Body of pancreas (tissue), 4 donors: ENCODE measurements at regions not wholly inside any gene's neighbourhood (a gene's known extent, or its start where the extent isn't known, plus 50 kb on each side); places are given as distances from the start of the nearest gene placed in this dataset.

Source experiments
- ATAC-seq: fragments of 150-250 bp; one replicate; pipeline ENCODE4 v1.9.1; 2016
- DNase-seq, 4 donors: peaks; one replicate each; pipeline ENCODE4 v3.0.0-alpha.2; 2019
- H3K27ac ChIP-seq, 4 donors: fragments of 200-600 bp; sonication (generic); 1 replicate in 3 of 4; 2 replicates in 1 of 4; pipeline versions ENCODE4 v1.5.1 to v1.6.1; 2016 to 2019; ENCODE audit warnings: mild to moderate bottlenecking in 1 of 4, mixed read lengths in 1 of 4, moderate library complexity in 1 of 4
- H3K27me3 ChIP-seq, 2 donors: fragments of 200-600 bp; sonication (generic); one replicate each; pipeline ENCODE4 v1.6.0; 2016; ENCODE audit warnings: mild to moderate bottlenecking in 1 of 2
- H3K36me3 ChIP-seq, 2 donors: fragments of 200-600 bp; sonication (generic); replicated peaks in 1 of 2; 2 replicates each; pipeline ENCODE4 v1.5.1; 2016; ENCODE audit warnings: low read depth in 2 of 2; ENCODE audit not compliant: insufficient read depth in 1 of 2
- H3K4me1 ChIP-seq: fragments of 200-600 bp; sonication (generic); one replicate; pipeline ENCODE4 v1.6.0; 2016
- H3K4me3 ChIP-seq, 2 donors: fragments of 200-600 bp; sonication (generic); 1 replicate in 1 of 2; 2 replicates in 1 of 2; pipeline ENCODE4 v1.5.1; 2016 to 2019
- H3K9me3 ChIP-seq, 3 donors: fragments of 200-600 bp; sonication (generic); 1 replicate in 2 of 3; 2 replicates in 1 of 3; pipeline ENCODE4 v1.5.1; 2016
- POLR2A ChIP-seq, 3 donors: fragments of 450-650 bp; IDR thresholded peaks; one replicate each; pipeline ENCODE4 v1.6.1; 2016; ENCODE audit warnings: antibody characterized with exemption in 3 of 3, mild to moderate bottlenecking in 2 of 3
- WGBS, 2 donors: methylation state at CpG; one replicate each; pipeline ENCODE4 v1.1.5; 2017; 5-methylcytosine and 5-hydroxymethylcytosine counted together
- intact Hi-C: fragments of 100-400 bp; cut with DNase I; formaldehyde crosslinking; loops from one replicate; pipeline ENCODE4 v1.15.1; 2023
- TF ChIP-seq, protein P1 (sequence below), 7 experiments: fragments of 450-650 bp in 4 of 7; fragments of 200-600 bp in 3 of 7; sonication (generic) in 3 of 7; IDR thresholded peaks; one replicate each; pipeline ENCODE4 v1.5.1; 2016 to 2019; ENCODE audit warnings: antibody characterized with exemption in 7 of 7

DNA sequence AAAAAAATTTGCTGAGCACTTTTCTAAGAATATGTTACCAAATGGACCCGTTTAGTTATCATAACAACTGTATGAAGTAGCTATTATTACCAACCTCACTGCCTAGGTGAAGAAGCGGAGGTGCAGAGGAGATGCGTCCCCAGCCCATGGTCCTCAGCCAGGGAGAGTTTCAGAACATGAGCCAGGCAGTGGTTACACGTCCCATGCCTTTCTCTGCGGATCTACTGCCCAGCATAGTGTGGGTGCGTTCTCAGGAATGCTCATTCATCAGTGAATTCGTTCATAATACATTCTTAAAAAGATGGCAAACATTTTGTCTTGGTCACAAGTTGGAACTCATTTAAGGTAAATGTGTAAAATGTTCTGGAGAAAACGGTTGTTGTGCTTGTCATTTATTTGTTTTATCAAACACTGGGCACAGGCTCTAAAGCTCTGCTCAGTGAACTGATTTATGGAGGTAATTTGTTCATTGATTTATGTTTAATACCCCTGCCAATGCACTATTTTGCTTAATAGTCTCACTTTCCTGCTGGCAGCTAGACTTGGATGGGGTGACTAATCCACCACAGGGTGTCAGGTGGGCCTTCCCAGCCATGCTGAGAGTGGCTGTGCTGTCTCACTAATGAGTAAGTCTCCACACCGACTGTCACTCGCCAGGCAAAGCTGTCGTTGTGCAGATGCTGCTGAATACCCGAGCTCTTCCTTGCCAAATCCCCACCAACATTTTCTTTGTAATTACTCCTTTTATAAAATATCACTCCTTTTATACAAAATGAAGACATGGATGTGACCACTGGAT lies 248.8 kb downstream of the TENT4A start:
- no peak for ATAC-seq
- WGBS, 2 donors, result 32 to 35% methylated on average over 12 of the region's 12 CpGs

DNA sequence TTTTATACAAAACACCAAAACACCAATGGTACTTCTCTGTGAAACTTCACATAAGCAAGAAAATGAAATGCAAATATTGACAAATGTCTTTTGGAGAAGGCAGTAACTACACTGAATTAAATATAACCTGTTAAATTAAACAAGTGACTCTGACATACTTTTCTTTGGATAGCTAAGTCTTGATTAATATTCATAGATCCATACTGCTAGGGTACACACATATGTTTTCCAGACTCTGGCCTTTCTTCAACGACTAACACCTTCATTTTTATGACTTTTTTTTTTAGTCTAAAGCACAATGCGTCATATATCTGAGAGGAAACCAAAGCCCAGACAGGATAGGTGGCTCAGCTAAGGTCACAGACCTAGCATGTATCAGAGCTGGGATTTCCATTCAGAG lies 263.7 kb downstream of the TENT4A start:
- Histone ChIP-seq H3K4me1 (no peaks in the 10 kb centered on the region), H3K27ac (no peak overlapping the region), H3K9me3 (no peaks in the 10 kb centered on the region), H3K36me3 (no peaks in the 10 kb centered on the region), H3K4me3 (no peak overlapping the region), H3K27me3 (no peaks in the 10 kb centered on the region)
- 41 to 44% methylated on average over 2 of the region's 2 CpGs for WGBS, 2 donors
- no peak for TF ChIP-seq POLR2A (IDR thresholded peaks at IDR 0.05)
- TF ChIP-seq, protein P1, sequence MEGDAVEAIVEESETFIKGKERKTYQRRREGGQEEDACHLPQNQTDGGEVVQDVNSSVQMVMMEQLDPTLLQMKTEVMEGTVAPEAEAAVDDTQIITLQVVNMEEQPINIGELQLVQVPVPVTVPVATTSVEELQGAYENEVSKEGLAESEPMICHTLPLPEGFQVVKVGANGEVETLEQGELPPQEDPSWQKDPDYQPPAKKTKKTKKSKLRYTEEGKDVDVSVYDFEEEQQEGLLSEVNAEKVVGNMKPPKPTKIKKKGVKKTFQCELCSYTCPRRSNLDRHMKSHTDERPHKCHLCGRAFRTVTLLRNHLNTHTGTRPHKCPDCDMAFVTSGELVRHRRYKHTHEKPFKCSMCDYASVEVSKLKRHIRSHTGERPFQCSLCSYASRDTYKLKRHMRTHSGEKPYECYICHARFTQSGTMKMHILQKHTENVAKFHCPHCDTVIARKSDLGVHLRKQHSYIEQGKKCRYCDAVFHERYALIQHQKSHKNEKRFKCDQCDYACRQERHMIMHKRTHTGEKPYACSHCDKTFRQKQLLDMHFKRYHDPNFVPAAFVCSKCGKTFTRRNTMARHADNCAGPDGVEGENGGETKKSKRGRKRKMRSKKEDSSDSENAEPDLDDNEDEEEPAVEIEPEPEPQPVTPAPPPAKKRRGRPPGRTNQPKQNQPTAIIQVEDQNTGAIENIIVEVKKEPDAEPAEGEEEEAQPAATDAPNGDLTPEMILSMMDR (IDR thresholded peaks at IDR 0.05), result no peak
- no peak for ATAC-seq
- intact Hi-C loops, result no loop called here
- DNase-seq, result no peak

More for the DNA sequence above, 248.8 kb downstream of the TENT4A start:
- H3K36me3 ChIP-seq, result no peaks in the 10 kb centered on the region
- no peaks in the 10 kb centered on the region for H3K27me3 ChIP-seq
- H3K4me3 ChIP-seq, result no peak overlapping the region
- no peak for TF ChIP-seq POLR2A (IDR thresholded peaks at IDR 0.05)
- TF ChIP-seq, protein P1 (IDR thresholded peaks at IDR 0.05), result no peak
- H3K9me3 ChIP-seq, result no peaks in the 10 kb centered on the region
- intact Hi-C loops, result no loop called here
- no peak overlapping the region for H3K27ac ChIP-seq
- no peaks in the 10 kb centered on the region for H3K4me1 ChIP-seq
- no peak for DNase-seq

DNA sequence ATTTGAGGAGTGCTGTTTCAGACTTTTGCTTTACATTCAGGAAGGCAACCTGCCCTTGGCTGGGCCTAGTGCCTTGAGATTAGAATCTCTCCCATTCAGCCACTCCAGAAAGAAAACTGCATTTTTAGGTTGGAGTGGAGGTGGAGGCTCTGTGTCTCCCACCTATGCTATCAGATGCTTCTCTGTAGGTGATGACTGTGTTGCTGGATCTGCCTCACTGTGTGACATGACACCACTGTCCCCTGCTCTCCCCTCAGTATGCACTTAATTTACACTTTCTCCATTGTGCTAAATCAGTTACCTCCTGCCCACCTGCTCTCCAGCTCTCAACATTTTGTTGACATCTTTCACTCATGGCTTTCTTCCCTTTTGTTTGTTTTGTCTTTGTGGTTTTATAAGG lies 265.8 kb downstream of the TENT4A start:
- Histone ChIP-seq H3K9me3 (no peaks in the 10 kb centered on the region), H3K4me1 (no peaks in the 10 kb centered on the region), H3K27me3 (no peaks in the 10 kb centered on the region), H3K36me3 (no peaks in the 10 kb centered on the region), H3K4me3 (no peak overlapping the region), H3K27ac (no peak overlapping the region)
- intact Hi-C loops, result no loop called here
- ATAC-seq, result no peak
- DNase-seq, result no peak
- no peak for TF ChIP-seq POLR2A (IDR thresholded peaks at IDR 0.05)

DNA sequence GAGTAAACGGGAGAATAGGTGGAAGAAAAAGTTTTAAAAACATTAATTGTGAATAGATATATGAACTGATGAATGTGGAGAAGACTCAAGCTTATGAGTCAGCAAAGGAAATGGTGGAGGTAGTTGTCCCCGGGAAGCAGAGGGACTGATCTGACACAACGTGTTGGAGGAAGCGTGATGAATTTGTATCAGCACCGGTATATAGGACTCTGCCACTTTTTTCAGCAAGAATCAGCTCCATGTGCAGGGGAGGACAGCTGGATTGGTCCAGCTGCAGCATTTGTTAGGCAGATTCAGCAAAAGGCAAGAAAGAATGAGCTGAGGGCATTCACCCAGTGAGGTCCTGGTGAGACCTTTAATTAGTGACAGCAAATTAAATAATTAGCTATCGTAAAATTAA lies 276.0 kb downstream of the TENT4A start:
- WGBS, 2 donors, result 59 to 62% methylated on average over 6 of the region's 6 CpGs
- intact Hi-C loops, result no loop called here
- H3K36me3 ChIP-seq, result no peaks in the 10 kb centered on the region

DNA sequence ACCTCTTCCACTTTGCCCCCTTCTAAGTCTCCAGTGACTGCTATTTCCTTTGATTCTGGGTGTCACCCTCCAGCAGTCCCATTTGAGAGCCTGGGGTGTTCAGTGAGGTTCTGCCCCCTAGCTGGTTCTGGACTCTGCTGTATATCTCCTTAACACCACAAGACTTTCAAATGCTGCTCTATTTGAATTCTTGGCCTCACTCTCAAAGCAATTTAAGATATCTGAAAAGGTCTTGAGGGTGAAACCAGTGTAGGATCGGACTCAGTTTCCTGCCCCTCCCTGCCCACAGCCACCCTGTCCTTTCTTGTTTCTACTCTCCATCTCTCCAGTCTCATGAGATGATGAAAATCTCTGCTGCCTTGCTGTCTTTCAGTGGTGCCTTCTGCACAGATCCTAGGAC lies 280.9 kb downstream of the TENT4A start:
- Histone ChIP-seq H3K9me3 (no peaks in the 10 kb centered on the region), H3K4me1 (no peaks in the 10 kb centered on the region), H3K27ac (no peak overlapping the region), H3K36me3 (no peaks in the 10 kb centered on the region), H3K4me3 (no peak overlapping the region), H3K27me3 (no peaks in the 10 kb centered on the region)
- TF ChIP-seq POLR2A (IDR thresholded peaks at IDR 0.05), result no peak
- TF ChIP-seq, protein P1 (IDR thresholded peaks at IDR 0.05), result no peak
- ATAC-seq (no peak), DNase-seq (no peak)
- intact Hi-C loops, result no loop called here
- WGBS, 2 donors, result 80 to 94% methylated on average over 1 of the region's 1 CpG

More for the DNA sequence above, 276.0 kb downstream of the TENT4A start:
- H3K4me1 ChIP-seq, result no peaks in the 10 kb centered on the region
- H3K27me3 ChIP-seq, result no peaks in the 10 kb centered on the region
- no peak overlapping the region for H3K4me3 ChIP-seq
- H3K9me3 ChIP-seq, result no peaks in the 10 kb centered on the region
- TF ChIP-seq, protein P1 (IDR thresholded peaks at IDR 0.05), result no peak
- no peak for TF ChIP-seq POLR2A (IDR thresholded peaks at IDR 0.05)
- ATAC-seq (no peak), DNase-seq (no peak)
- H3K27ac ChIP-seq, result no peak overlapping the region
